ENCODE measurements at regions not wholly inside any gene's neighbourhood (a gene's known extent, or its start where the extent isn't known, plus 50 kb on each side); places are given as distances from the start of the nearest gene placed in this dataset.

DNA sequence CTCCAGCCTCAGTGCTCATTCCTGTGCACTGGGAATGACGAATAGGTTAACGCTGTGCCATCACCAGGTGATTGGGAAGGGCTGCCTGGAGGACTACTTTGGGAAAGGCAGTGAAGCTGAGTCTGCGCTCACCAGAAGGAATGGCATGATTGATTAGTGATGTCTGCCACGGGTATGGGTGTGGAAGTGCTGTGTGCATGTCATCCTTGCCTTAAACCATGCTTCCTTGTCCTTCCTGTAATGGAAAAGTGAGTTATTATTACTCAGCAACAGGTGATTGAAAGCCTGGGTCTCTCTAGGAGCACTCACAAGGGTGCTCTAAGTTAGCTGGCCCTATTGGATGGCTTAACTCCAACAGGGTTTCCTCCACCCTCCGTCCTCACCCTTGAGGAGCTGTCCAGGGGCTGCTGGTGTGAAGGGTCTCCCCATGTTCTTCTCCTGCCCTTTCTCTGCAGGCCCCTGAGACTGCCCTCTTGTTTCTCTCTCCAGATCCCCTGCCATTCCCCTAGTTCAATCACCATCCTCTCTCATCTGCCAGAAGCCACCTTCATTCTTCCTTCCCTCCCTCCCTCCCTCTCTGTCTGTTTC is 121.9 kb upstream of the NECTIN1 start:
- no peak for DNase-seq (ENCODE audit: low spot score)
- intact Hi-C loops (cut with DNase I): no loop called here

- intact Hi-C loops (cut with DNase I): no loop called here
- no peak for DNase-seq (ENCODE audit: low spot score)
These were observed 120.9 kb upstream of the NECTIN1 start for GRCh38 chr11:119849872-119850271.

GRCh38 chr11:119847853-119848252 is 118.9 kb upstream of the NECTIN1 start:
- no peak for DNase-seq (ENCODE audit: low spot score)
- intact Hi-C loops (cut with DNase I): no loop called here

DNA sequence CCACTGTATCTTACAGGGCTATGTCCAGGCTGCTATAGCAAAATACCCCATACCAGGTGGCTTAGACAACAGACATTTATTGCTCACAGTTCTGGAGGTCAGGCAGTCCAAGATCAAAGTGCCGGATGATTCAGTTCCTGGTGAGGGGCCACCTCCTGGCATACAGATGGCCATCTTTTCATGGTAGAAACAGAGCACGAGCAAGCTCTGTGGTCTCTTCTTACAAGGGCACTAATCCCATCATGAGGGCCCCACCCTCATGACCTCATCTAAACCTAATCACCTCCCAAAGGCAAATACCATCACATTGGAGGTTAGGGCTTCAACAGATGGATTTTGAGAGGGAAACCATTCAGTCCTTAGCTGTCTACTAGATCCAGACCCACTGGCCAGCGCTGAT is 117.4 kb upstream of the NECTIN1 start:
- intact Hi-C loops (cut with DNase I): no loop called here
- DNase-seq (ENCODE audit: low spot score): no peak

DNA sequence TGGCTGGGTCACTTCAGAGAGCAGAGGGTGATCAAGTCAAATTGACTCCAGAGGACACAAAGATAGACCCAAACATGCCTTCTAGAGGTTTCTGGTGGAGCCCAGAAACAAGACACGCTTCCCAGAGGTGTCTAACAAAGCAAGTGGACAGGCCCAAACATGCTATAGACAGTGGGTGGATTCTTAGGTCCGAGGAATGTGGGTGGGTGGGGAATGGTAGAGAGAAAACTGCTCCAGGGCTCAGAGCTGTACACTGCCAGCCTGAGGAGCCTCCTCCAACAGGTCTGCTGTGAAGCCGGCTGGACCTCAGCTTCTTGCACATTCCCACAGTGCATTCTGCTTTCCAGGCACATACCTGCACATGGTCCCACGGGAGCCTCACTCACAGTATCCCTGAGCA is 116.8 kb upstream of the NECTIN1 start:
- intact Hi-C loops (cut with DNase I): no loop called here
- no peak for DNase-seq (ENCODE audit: low spot score)

DNA sequence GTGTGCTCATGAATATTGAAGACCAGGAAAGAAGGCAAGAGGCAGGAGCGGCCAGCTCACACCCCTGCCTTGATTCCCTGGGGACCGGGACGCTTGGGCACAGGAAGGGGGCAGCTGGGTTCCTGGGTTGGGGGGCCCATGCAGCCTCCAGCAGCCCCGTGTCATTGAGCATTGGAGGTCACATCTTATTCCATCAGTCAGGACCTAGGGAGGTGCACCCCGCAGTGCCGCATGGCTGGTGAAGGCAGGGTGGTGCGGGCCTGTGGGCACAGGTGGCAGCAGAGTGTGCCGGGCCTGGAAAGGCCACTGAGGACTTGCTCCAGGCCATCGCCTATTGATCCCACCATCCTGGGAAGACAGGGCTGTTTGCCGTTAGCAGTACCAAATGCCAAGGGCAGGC is 116.3 kb upstream of the NECTIN1 start:
- intact Hi-C loops (cut with DNase I): no loop called here
- no peak for DNase-seq (ENCODE audit: low spot score)

GRCh38 chr11:119844808-119845207 is 115.8 kb upstream of the NECTIN1 start:
- no peak for DNase-seq (ENCODE audit: low spot score)
- intact Hi-C loops (cut with DNase I): no loop called here

- intact Hi-C loops (cut with DNase I): no loop called here
- no peak for DNase-seq (ENCODE audit: low spot score)
These were observed 114.9 kb upstream of the NECTIN1 start for GRCh38 chr11:119843877-119844276.

DNA sequence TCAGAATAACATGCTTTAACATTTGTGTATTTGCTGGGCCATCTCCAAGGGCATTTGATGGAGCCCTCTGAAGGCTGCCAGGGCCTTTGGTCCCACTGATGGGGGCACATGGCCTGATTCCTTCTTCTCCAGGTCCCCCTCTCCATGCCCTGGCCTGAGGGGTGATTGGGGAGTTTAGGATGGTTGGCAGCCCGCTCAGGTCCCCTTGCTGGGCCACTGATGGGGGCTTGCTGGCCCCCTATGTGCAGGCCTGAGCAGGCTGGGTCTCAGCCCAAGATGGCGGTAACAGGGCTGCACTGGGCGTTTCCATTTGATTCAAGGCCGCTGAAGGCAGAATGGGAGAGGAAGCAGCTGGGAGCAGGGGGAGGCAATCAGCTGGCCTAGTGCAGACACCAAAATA is 113.7 kb upstream of the NECTIN1 start:
- DNase-seq (ENCODE audit: low spot score): no peak
- intact Hi-C loops (cut with DNase I): no loop called here

DNA sequence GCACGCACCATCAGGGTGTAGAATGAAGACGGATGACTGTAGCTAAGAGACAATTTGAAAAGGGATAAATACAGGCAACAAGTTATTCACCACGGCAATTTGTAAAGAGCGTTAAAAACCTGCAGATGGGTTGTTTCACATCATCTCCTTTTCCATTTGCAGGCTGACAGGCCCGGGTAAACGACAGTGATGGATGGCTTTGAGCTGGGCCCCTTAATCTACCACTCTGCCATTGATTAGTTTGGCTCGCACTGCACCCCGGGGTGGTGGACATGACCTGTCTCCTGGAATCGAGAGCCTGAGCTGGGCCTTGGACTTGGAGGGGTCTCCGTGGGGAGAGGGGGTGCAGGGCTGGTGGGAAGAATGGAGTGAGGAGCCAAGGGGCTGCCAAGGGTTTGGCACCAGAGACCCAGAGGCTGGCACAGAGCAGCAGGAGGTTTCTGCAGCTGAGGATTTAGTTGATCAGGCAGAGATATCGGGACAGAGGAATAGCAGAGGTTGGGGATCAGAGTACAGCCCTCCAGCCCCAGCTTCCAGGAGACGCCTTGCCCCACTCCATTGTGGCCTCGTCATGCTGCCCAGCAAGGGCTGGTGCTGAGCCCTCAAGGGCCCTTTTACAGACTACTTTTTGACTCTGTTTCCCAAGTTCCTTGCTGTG is 110.6 kb upstream of the NECTIN1 start:
- intact Hi-C loops (cut with DNase I): no loop called here
- no peak for DNase-seq (ENCODE audit: low spot score)

GRCh38 chr11:119835753-119836152 is 106.8 kb upstream of the NECTIN1 start:
- DNase-seq (ENCODE audit: low spot score): no peak
- intact Hi-C loops (cut with DNase I): no loop called here

- intact Hi-C loops (cut with DNase I): no loop called here
- DNase-seq (ENCODE audit: low spot score): no peak
These were observed 103.4 kb upstream of the NECTIN1 start for GRCh38 chr11:119832202-119832935.

- intact Hi-C loops (cut with DNase I): no loop called here
- DNase-seq (ENCODE audit: low spot score): no peak
These were observed 102.0 kb upstream of the NECTIN1 start for GRCh38 chr11:119831011-119831410.

GRCh38 chr11:119830400-119830799 is 101.4 kb upstream of the NECTIN1 start:
- intact Hi-C loops (cut with DNase I): no loop called here
- no peak for DNase-seq (ENCODE audit: low spot score)

GRCh38 chr11:119829402-119829801 is 100.4 kb upstream of the NECTIN1 start:
- no peak for DNase-seq (ENCODE audit: low spot score)
- intact Hi-C loops (cut with DNase I): no loop called here

DNA sequence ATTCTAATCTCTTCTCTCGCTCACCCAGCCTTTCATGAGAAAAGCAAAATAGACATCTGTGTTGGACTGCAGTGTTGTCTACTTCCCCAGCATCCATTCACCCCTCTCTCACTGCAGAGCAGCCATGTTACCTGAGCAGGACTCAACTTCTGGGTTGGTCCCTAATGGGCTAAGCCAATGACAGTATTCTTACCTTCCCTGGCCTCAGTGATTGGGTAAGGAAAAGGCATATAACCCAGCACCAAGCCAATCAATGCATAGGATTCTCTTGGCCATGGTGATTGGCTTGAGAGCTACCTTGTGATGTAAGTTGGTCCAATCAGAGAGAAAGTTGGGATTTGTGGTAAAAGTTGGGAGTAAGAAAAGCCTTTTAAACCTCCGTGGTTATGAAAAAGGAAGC is 99.8 kb upstream of the NECTIN1 start:
- intact Hi-C loops (cut with DNase I): no loop called here

DNA sequence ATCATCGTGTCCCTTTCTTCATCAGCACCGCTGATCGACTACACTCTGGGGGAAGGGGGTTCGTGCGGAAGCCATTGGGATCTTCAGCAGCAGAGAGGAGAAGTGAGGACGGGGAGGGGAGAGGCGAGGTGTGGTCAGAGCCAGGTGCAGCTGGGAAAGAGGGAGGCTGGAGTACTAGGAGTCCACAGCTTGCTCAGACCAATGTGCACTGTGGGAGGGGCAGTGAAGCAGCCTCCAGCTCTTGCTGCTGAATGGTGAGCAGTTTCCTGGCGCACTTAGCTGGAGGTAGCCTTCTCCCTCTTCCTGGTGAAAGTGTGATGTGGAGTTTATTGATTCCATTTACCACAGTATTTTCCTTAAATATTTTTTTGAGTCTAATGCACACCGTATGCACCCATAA is 99.0 kb upstream of the NECTIN1 start:
- intact Hi-C loops (cut with DNase I): no loop called here

More for the DNA sequence above, 99.8 kb upstream of the NECTIN1 start:
- no peak for DNase-seq (ENCODE audit: low spot score)

GRCh38 chr11:119827113-119827512 is 98.1 kb upstream of the NECTIN1 start:
- intact Hi-C loops (cut with DNase I): no loop called here
- DNase-seq (ENCODE audit: low spot score): no peak

More for the DNA sequence above, 99.0 kb upstream of the NECTIN1 start:
- no peak for DNase-seq (ENCODE audit: low spot score)

- no peak for DNase-seq (ENCODE audit: low spot score)
- intact Hi-C loops (cut with DNase I): no loop called here
These were observed 94.1 kb upstream of the NECTIN1 start for GRCh38 chr11:119823077-119823476.

DNA sequence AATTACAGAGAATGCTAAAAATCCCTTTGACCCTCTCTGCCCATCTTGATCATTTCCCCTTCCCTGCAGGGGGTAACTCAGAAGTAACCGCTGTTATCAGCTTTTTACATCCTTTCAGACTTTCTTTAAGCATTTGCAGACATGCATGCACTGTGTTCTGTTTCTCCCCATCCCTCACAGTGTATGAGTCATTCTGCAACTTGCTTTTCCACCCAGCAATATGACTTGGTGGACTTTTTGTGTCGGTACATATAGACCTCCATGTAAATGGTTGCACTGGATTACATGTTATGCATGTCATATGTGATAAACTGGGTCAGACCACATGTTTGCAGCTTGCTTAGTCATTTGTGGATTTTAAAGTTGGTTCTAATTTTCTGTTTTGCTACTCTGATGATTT is 87.7 kb upstream of the NECTIN1 start:
- intact Hi-C loops (cut with DNase I): no loop called here
- no peak for DNase-seq (ENCODE audit: low spot score)

GRCh38 chr11:119814766-119815165 is 85.8 kb upstream of the NECTIN1 start:
- DNase-seq (ENCODE audit: low spot score): no peak
- intact Hi-C loops (cut with DNase I): no loop called here
